AG10803 (cell line): ENCODE measurements at regions not wholly inside any gene's neighbourhood (a gene's known extent, or its start where the extent isn't known, plus 50 kb on each side); places are given as distances from the start of the nearest gene placed in this dataset.

Experiments used
- DNase-seq: peaks from one replicate; pipeline ENCODE4 v3.0.0; 2010; ENCODE audit warnings: low read depth
- H3K4me3 ChIP-seq: 2 replicates; pipeline ENCODE4 v1.5.1; 2011; ENCODE audit warnings: mild to moderate bottlenecking, low read length, control low read depth
- CTCF ChIP-seq: conservative IDR thresholded peaks from 2 replicates; pipeline ENCODE4 v1.5.1; 2011; ENCODE audit warnings: mild to moderate bottlenecking, low read length, control low read depth, inconsistent platforms

- no peak for TF ChIP-seq CTCF
- H3K4me3 ChIP-seq = no peak overlapping the region
- no peak for DNase-seq
Measured at GRCh38 chr3:30498587-30498967, 107.8 kb upstream of the TGFBR2 start.

GRCh38 chr3:30500666-30501399 is 105.6 kb upstream of the TGFBR2 start:
- no peak for DNase-seq
- no peak for TF ChIP-seq CTCF

GRCh38 chr3:30501526-30501925 is 104.9 kb upstream of the TGFBR2 start:
- TF ChIP-seq CTCF = no peak
- no peak overlapping the region for H3K4me3 ChIP-seq
- no peak for DNase-seq

More at GRCh38 chr3:30500666-30501399, 105.6 kb upstream of the TGFBR2 start:
- H3K4me3 ChIP-seq = no peak overlapping the region

- H3K4me3 ChIP-seq = no peak overlapping the region
- DNase-seq = peak; percentile 65
- no peak for TF ChIP-seq CTCF
Measured at GRCh38 chr3:30502051-30502741, 104.2 kb upstream of the TGFBR2 start.

- TF ChIP-seq CTCF = no peak
- H3K4me3 ChIP-seq = no peak overlapping the region
- peak; percentile 72 for DNase-seq
Measured at GRCh38 chr3:30502742-30503073, 103.7 kb upstream of the TGFBR2 start.

- no peak overlapping the region for H3K4me3 ChIP-seq
- DNase-seq = no peak
- no peak for TF ChIP-seq CTCF
Measured at GRCh38 chr3:30503446-30503845, 103.0 kb upstream of the TGFBR2 start.

GRCh38 chr3:30504939-30505338 is 101.5 kb upstream of the TGFBR2 start:
- no peak for DNase-seq
- no peak for TF ChIP-seq CTCF
- no peak overlapping the region for H3K4me3 ChIP-seq
